SK-N-SH (cell line): ENCODE measurements at regions not wholly inside any gene's neighbourhood (a gene's known extent, or its start where the extent isn't known, plus 50 kb on each side); places are given as distances from the start of the nearest gene placed in this dataset.

ENCODE experiments used
- CTCF ChIA-PET: fragments of 300-600, 350-600 bp; formaldehyde crosslinking; extraction: SDS; loops from one replicate; lab custom pipeline; 2021; lab: Yijun Ruan, JAX
- POLR2A ChIA-PET: fragments of 350-600 bp; sonication (Branson Sonifier 250); formaldehyde crosslinking; extraction: SDS; loops from one replicate; lab custom pipeline; 2020; ENCODE audit warnings: antibody characterized with exemption, inconsistent platforms; lab: Yijun Ruan, JAX
- DNase-seq: peaks from one replicate; pipeline ENCODE4 v3.0.0; 2012
- H2AFZ ChIP-seq: fragments of 200-600 bp; sonication (generic); 2 replicates; pipeline ENCODE4 v1.8.1; 2016; ENCODE audit warnings: antibody characterized with exemption, mild to moderate bottlenecking, low read depth
- H3F3A ChIP-seq: fragments of 200-600 bp; sonication (generic); replicated peaks from 2 replicates; pipeline ENCODE3; 2016; ENCODE audit warnings: antibody characterized with exemption, mild to moderate bottlenecking; ENCODE audit not compliant: insufficient read depth
- H3K27ac ChIP-seq, 2 experiments: fragments of 200-500 bp in 1 of 2; fragments of 200-600 bp in 1 of 2; sonication (Bioruptor generic) in 1 of 2; sonication (generic), shearing (Covaris generic) in 1 of 2; 2 replicates each; pipeline versions ENCODE4 v1.5.1 to v1.6.1; 2014 to 2016; ENCODE audit warnings: low read depth in 2 of 2, inconsistent platforms in 1 of 2, low read length in 1 of 2, mild to moderate bottlenecking in 1 of 2, mixed read lengths in 1 of 2
- H3K27me3 ChIP-seq: fragments of 200-600 bp; sonication (generic), shearing (Covaris generic); 2 replicates; pipeline ENCODE4 v1.6.1; 2016; ENCODE audit warnings: mixed run types; ENCODE audit not compliant: insufficient read depth
- H3K36me3 ChIP-seq, 2 experiments: fragments of 200-500 bp in 1 of 2; fragments of 200-600 bp in 1 of 2; sonication (Bioruptor generic) in 1 of 2; sonication (generic) in 1 of 2; replicated peaks in 1 of 2; 2 replicates each; pipeline versions ENCODE3 to v1.5.1; 2014 to 2016; ENCODE audit warnings: low read length in 1 of 2, mild to moderate bottlenecking in 1 of 2; ENCODE audit not compliant: insufficient read depth in 2 of 2, control insufficient read depth in 1 of 2
- H3K4me1 ChIP-seq, 2 experiments: fragments of 200-500 bp in 1 of 2; fragments of 200-600 bp in 1 of 2; sonication (Bioruptor generic) in 1 of 2; sonication (generic), shearing (Covaris generic) in 1 of 2; 2 replicates each; pipeline versions ENCODE4 v1.5.1 to v1.6.1; 2014 to 2016; ENCODE audit warnings: low read depth in 1 of 2, low read length in 1 of 2, mixed run types in 1 of 2; ENCODE audit not compliant: insufficient read depth in 2 of 2, control insufficient read depth in 1 of 2
- H3K4me2 ChIP-seq: fragments of 200-600 bp; sonication (generic), shearing (Covaris generic); 2 replicates; pipeline ENCODE4 v1.6.1; 2017; ENCODE audit warnings: mixed run types
- H3K4me3 ChIP-seq, 2 experiments: fragments of 200-500 bp in 1 of 2; fragments of 200-600 bp in 1 of 2; sonication (Bioruptor generic) in 1 of 2; sonication (generic), shearing (Covaris generic) in 1 of 2; 2 replicates each; pipeline versions ENCODE4 v1.5.1 to v1.8.1; 2014 to 2016; ENCODE audit warnings: low read depth in 2 of 2, inconsistent platforms in 1 of 2, low read length in 1 of 2, mild to moderate bottlenecking in 1 of 2, mixed read lengths in 1 of 2, moderate library complexity in 1 of 2
- H3K79me2 ChIP-seq: fragments of 200-600 bp; sonication (generic); 2 replicates; pipeline ENCODE4 v1.8.1; 2017; ENCODE audit warnings: mild to moderate bottlenecking; ENCODE audit not compliant: insufficient read depth
- H3K9ac ChIP-seq: fragments of 200-600 bp; sonication (generic); 2 replicates; pipeline ENCODE4 v1.6.1; 2017; ENCODE audit warnings: mixed run types
- H3K9me2 ChIP-seq: fragments of 200-600 bp; sonication (generic); 2 replicates; pipeline ENCODE4 v1.6.1; 2017; ENCODE audit warnings: mixed run types
- H3K9me3 ChIP-seq: fragments of 200-600 bp; sonication (generic); 2 replicates; pipeline ENCODE4 v1.6.1; 2017; ENCODE audit warnings: mixed run types, mild to moderate bottlenecking, moderate library complexity
- H4K20me1 ChIP-seq: fragments of 200-600 bp; sonication (generic); 2 replicates; pipeline ENCODE4 v1.6.1; 2017; ENCODE audit warnings: mild to moderate bottlenecking, mixed run types; ENCODE audit not compliant: insufficient read depth
- ELF1 ChIP-seq: IDR thresholded peaks from 2 replicates; pipeline ENCODE4 v1.4.0; 2012
- EP300 ChIP-seq, 2 experiments: IDR thresholded peaks; 2 replicates each; pipeline versions ENCODE4 v1.4.0 to v1.6.1; 2012; ENCODE audit warnings: borderline replicate concordance in 1 of 2, low read depth in 1 of 2, low read length in 1 of 2
- EZH2phosphoT487 ChIP-seq: fragments of 200-600 bp; sonication (generic); IDR thresholded peaks from 2 replicates; pipeline ENCODE4 v1.6.1; 2017; ENCODE audit warnings: low read depth, mixed run types, mild to moderate bottlenecking, antibody characterized with exemption, moderate library complexity, borderline replicate concordance
- FOSL2 ChIP-seq: IDR thresholded peaks from 2 replicates; pipeline ENCODE4 v1.4.0; 2012; ENCODE audit warnings: low read depth, mild to moderate bottlenecking, moderate library complexity, borderline replicate concordance
- MXI1 ChIP-seq: IDR thresholded peaks from 2 replicates; pipeline ENCODE4 v1.6.1; 2012; ENCODE audit warnings: mild to moderate bottlenecking, low read depth, low read length, improper control_type of control experiment
- RCOR1 ChIP-seq: fragments of 150-350 bp; IDR thresholded peaks from 2 replicates; pipeline ENCODE4 v1.6.1; 2017; ENCODE audit warnings: antibody characterized with exemption, low read length
- RFX5 ChIP-seq: IDR thresholded peaks from 2 replicates; pipeline ENCODE4 v1.6.1; 2012; ENCODE audit warnings: mild to moderate bottlenecking, improper control_type of control experiment, low read length
- RXRA ChIP-seq: IDR thresholded peaks from 2 replicates; pipeline ENCODE4 v1.4.0; 2012; ENCODE audit warnings: low read depth, mild to moderate bottlenecking, borderline replicate concordance
- SIN3A ChIP-seq: IDR thresholded peaks from 2 replicates; pipeline ENCODE4 v1.6.1; 2012; ENCODE audit warnings: low read depth, mild to moderate bottlenecking, low read length, moderate library complexity, borderline replicate concordance
- TEAD4 ChIP-seq: IDR thresholded peaks from 2 replicates; pipeline ENCODE4 v1.4.0; 2012; ENCODE audit warnings: mild to moderate bottlenecking, borderline replicate concordance; ENCODE audit not compliant: insufficient read depth
- YY1 ChIP-seq: IDR thresholded peaks from 2 replicates; pipeline ENCODE4 v1.4.0; 2012; ENCODE audit warnings: low read depth, mild to moderate bottlenecking
- WGBS: methylation state at CpG from one replicate; pipeline ENCODE4 v1.1.6; 2017; ENCODE audit warnings: low lambda C conversion rate; 5-methylcytosine and 5-hydroxymethylcytosine counted together
- TF ChIP-seq, protein P1 (sequence below): IDR thresholded peaks from 2 replicates; pipeline ENCODE4 v1.6.1; 2012; ENCODE audit warnings: mild to moderate bottlenecking, low read depth, low read length, moderate library complexity
- TF ChIP-seq, protein P2 (sequence below): fragments of 200-600 bp; sonication (generic); IDR thresholded peaks from 2 replicates; pipeline ENCODE4 v1.6.1; 2017; ENCODE audit warnings: antibody characterized with exemption, mild to moderate bottlenecking, moderate library complexity

DNA sequence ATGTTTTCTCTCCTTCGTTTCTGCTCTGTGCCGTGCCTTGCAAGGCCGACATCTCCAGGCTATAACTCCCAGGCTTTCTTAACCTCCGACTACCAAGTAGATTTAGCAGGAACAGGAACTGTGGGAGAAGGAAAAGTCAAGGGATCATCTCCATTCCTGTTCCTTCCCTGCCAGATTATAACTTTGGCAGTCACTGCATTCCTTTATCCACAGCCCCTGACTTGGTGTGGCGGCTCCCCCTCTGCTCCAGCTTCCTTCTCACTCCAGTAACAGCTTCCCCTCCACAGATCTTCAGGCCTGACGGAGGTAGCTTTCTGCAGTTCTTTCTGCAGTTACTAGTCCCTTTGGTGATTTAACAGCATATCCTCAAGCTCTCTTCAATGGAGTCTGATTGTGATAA is 234.6 kb upstream of the MON1B start (continued):
- TF ChIP-seq, protein P1, sequence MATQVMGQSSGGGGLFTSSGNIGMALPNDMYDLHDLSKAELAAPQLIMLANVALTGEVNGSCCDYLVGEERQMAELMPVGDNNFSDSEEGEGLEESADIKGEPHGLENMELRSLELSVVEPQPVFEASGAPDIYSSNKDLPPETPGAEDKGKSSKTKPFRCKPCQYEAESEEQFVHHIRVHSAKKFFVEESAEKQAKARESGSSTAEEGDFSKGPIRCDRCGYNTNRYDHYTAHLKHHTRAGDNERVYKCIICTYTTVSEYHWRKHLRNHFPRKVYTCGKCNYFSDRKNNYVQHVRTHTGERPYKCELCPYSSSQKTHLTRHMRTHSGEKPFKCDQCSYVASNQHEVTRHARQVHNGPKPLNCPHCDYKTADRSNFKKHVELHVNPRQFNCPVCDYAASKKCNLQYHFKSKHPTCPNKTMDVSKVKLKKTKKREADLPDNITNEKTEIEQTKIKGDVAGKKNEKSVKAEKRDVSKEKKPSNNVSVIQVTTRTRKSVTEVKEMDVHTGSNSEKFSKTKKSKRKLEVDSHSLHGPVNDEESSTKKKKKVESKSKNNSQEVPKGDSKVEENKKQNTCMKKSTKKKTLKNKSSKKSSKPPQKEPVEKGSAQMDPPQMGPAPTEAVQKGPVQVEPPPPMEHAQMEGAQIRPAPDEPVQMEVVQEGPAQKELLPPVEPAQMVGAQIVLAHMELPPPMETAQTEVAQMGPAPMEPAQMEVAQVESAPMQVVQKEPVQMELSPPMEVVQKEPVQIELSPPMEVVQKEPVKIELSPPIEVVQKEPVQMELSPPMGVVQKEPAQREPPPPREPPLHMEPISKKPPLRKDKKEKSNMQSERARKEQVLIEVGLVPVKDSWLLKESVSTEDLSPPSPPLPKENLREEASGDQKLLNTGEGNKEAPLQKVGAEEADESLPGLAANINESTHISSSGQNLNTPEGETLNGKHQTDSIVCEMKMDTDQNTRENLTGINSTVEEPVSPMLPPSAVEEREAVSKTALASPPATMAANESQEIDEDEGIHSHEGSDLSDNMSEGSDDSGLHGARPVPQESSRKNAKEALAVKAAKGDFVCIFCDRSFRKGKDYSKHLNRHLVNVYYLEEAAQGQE: no peak
- no peak for TF ChIP-seq RXRA
- no peak for TF ChIP-seq YY1

DNA sequence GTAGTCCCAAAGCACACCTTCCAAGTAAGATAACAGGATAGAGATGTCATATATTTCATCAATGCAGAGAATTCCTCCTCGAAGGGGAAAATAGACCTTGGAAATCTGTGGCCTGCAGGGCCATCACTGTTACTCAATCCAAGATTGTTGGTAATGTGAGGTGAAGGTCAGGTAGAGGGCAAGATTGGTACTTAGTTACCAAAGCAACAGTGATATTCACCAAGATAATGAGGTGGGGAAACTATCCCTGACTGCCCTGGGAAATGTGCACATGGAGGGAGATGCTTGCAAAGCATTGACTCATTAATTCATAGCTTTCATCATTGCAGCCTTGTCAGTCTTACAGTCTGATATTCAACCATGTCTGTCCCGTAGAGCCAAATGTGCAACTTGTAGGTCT is 234.1 kb upstream of the MON1B start:
- Histone ChIP-seq H3K9me3 (no peaks in the 10 kb centered on the region), H3K9me2 (no peaks in the 10 kb centered on the region), H3K4me1 (peaks cover 0 to 2% of the 10 kb centered on the region in 2 experiments; a peak in 1 of 4 replicates), H3K27me3 (no peaks in the 10 kb centered on the region), H3K4me3 (no peak overlapping the region), H3K4me2 (no peak overlapping the region), H3K9ac (no peak overlapping the region), H3K79me2 (no peaks in the 10 kb centered on the region), H3K36me3 (no peaks in the 10 kb centered on the region), H3K27ac (no peak overlapping the region), H4K20me1 (no peaks in the 10 kb centered on the region), H2AFZ (no peak overlapping the region), H3F3A (no peaks in the 10 kb centered on the region)
- 47% methylated on average over 2 of the region's 2 CpGs for WGBS
- no peak for TF ChIP-seq RFX5
- no peak for TF ChIP-seq EP300 (IDR thresholded peaks at IDR 0.05; ENCODE audit: borderline replicate concordance in 1 of 2, low read depth in 1 of 2, low read length in 1 of 2)
- TF ChIP-seq TEAD4: no peak
- no peak for TF ChIP-seq ELF1
- TF ChIP-seq RCOR1: no peak
- no peak for TF ChIP-seq EZH2phosphoT487
- TF ChIP-seq FOSL2: no peak
- no peak for TF ChIP-seq SIN3A
- no peak for TF ChIP-seq MXI1
- TF ChIP-seq, protein P2, sequence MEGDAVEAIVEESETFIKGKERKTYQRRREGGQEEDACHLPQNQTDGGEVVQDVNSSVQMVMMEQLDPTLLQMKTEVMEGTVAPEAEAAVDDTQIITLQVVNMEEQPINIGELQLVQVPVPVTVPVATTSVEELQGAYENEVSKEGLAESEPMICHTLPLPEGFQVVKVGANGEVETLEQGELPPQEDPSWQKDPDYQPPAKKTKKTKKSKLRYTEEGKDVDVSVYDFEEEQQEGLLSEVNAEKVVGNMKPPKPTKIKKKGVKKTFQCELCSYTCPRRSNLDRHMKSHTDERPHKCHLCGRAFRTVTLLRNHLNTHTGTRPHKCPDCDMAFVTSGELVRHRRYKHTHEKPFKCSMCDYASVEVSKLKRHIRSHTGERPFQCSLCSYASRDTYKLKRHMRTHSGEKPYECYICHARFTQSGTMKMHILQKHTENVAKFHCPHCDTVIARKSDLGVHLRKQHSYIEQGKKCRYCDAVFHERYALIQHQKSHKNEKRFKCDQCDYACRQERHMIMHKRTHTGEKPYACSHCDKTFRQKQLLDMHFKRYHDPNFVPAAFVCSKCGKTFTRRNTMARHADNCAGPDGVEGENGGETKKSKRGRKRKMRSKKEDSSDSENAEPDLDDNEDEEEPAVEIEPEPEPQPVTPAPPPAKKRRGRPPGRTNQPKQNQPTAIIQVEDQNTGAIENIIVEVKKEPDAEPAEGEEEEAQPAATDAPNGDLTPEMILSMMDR: no peak
- ChIA-PET POLR2A (no interaction called here), CTCF (no interaction called here)
- no peak for DNase-seq
